RPMI8226 (cell line): ENCODE measurements at regions not wholly inside any gene's neighbourhood (a gene's known extent, or its start where the extent isn't known, plus 50 kb on each side); places are given as distances from the start of the nearest gene placed in this dataset.

Experiments
- DNase-seq: peaks from one replicate; pipeline ENCODE4 v3.0.0-alpha.2; 2015

GRCh38 chr14:86858591-86858990, 1134.4 kb downstream of the GALC start:
- DNase-seq = no peak

GRCh38 chr14:86858031-86858430, 1135.0 kb downstream of the GALC start:
- no peak for DNase-seq

- DNase-seq = no peak
Measured at GRCh38 chr14:86852530-86852929, 1140.5 kb downstream of the GALC start.

- DNase-seq = no peak
Measured at GRCh38 chr14:86847140-86847539, 1145.8 kb downstream of the GALC start.

GRCh38 chr14:86838363-86838762, 1154.6 kb downstream of the GALC start:
- DNase-seq = no peak

GRCh38 chr14:86826661-86827060, 1166.3 kb downstream of the GALC start:
- DNase-seq = no peak

GRCh38 chr14:86824167-86824566, 1168.8 kb downstream of the GALC start:
- no peak for DNase-seq

- no peak for DNase-seq
Measured at GRCh38 chr14:86823581-86823980, 1169.4 kb downstream of the GALC start.

GRCh38 chr14:86815341-86815740, 1177.6 kb downstream of the GALC start:
- DNase-seq = no peak

GRCh38 chr14:86802726-86803125, 1190.3 kb downstream of the GALC start:
- DNase-seq = no peak

- no peak for DNase-seq
Measured at GRCh38 chr14:86799244-86799647, 1193.7 kb downstream of the GALC start.

GRCh38 chr14:86798330-86798729, 1194.7 kb downstream of the GALC start:
- DNase-seq = no peak

- DNase-seq = no peak
Measured at GRCh38 chr14:86797075-86797351, 1196.0 kb downstream of the GALC start.

GRCh38 chr14:86796221-86797074, 1196.5 kb downstream of the GALC start:
- DNase-seq = no peak

- no peak for DNase-seq
Measured at GRCh38 chr14:86794689-86795088, 1198.3 kb downstream of the GALC start.

GRCh38 chr14:86790408-86791364, 1202.3 kb downstream of the GALC start:
- no peak for DNase-seq

- DNase-seq = no peak
Measured at GRCh38 chr14:86788224-86788623, 1204.8 kb downstream of the GALC start.

- DNase-seq = no peak
Measured at GRCh38 chr14:86787717-86788116, 1205.3 kb downstream of the GALC start.

- DNase-seq = no peak
Measured at GRCh38 chr14:86782092-86782580, 1210.8 kb downstream of the GALC start.

- DNase-seq = no peak
Measured at GRCh38 chr14:86780876-86781510, 1212.0 kb downstream of the GALC start.

GRCh38 chr14:86780461-86780860, 1212.5 kb downstream of the GALC start:
- no peak for DNase-seq

- DNase-seq = no peak
Measured at GRCh38 chr14:86779416-86779815, 1213.6 kb downstream of the GALC start.

- DNase-seq = no peak
Measured at GRCh38 chr14:86777963-86778602, 1214.9 kb downstream of the GALC start.
